Esophagus squamous epithelium (tissue), 5 donors: ENCODE measurements at regions not wholly inside any gene's neighbourhood (a gene's known extent, or its start where the extent isn't known, plus 50 kb on each side); places are given as distances from the start of the nearest gene placed in this dataset.

Experiments
- DNase-seq: peaks from one replicate; lab custom pipeline; 2025; lab: John Stamatoyannopoulos, UW
- H3K27ac ChIP-seq, 4 donors: fragments of 200-600 bp; sonication (generic); one replicate each; pipeline ENCODE4 v1.5.1; 2016 to 2019; ENCODE audit warnings: mild to moderate bottlenecking in 1 of 4
- H3K27me3 ChIP-seq, 4 donors: fragments of 200-600 bp; sonication (generic); 1 replicate in 3 of 4; 2 replicates in 1 of 4; pipeline versions ENCODE4 v1.5.1 to v1.6.0; 2017 to 2021; ENCODE audit warnings: antibody characterized with exemption in 1 of 4
- H3K36me3 ChIP-seq, 3 donors: fragments of 200-600 bp; sonication (generic); one replicate each; pipeline ENCODE4 v1.5.1; 2016 to 2019
- H3K4me1 ChIP-seq, 3 donors: fragments of 200-600 bp; sonication (generic); one replicate each; pipeline ENCODE4 v1.5.1; 2017 to 2019
- H3K4me3 ChIP-seq, 4 donors: fragments of 200-600 bp; sonication (generic); 1 replicate in 3 of 4; 2 replicates in 1 of 4; pipeline ENCODE4 v1.5.1; 2016 to 2019; ENCODE audit warnings: mild to moderate bottlenecking in 2 of 4, moderate library complexity in 1 of 4
- H3K9me3 ChIP-seq, 3 donors: fragments of 200-600 bp; sonication (generic); one replicate each; pipeline ENCODE4 v1.5.1; 2016 to 2019
- CTCF ChIP-seq, 6 experiments: fragments of 450-650 bp in 4 of 6; fragments of 200-600 bp in 2 of 6; sonication (generic) in 2 of 6; IDR thresholded peaks; one replicate each; pipeline ENCODE4 v1.5.1; 2016 to 2019; ENCODE audit warnings: antibody characterized with exemption in 6 of 6, mild to moderate bottlenecking in 4 of 6, moderate library complexity in 4 of 6
- POLR2A ChIP-seq, 4 donors: fragments of 450-650 bp; IDR thresholded peaks; one replicate each; pipeline ENCODE4 v1.6.1; 2017; ENCODE audit warnings: antibody characterized with exemption in 4 of 4, mild to moderate bottlenecking in 4 of 4, moderate library complexity in 3 of 4
- WGBS, 2 donors: methylation state at CpG; one replicate each; pipeline ENCODE4 v1.1.5; 2018; 5-methylcytosine and 5-hydroxymethylcytosine counted together
- intact Hi-C: fragments of 100-400 bp; cut with DNase I; formaldehyde crosslinking; loops from one replicate; pipeline ENCODE4 v1.15.0; 2022
- donor health status: DM: yes; HTN: yes; CAD: no.

- WGBS, 2 donors = 38 to 41% methylated on average over 4 of the region's 4 CpGs
- Histone ChIP-seq H3K36me3 (no peaks in the 10 kb centered on the region), H3K27me3 (no peaks in the 10 kb centered on the region), H3K4me1 (no peaks in the 10 kb centered on the region), H3K4me3 (no peak overlapping the region), H3K9me3 (no peaks in the 10 kb centered on the region), H3K27ac (no peak overlapping the region)
- no peak for TF ChIP-seq POLR2A (IDR thresholded peaks at IDR 0.05)
- TF ChIP-seq CTCF (IDR thresholded peaks at IDR 0.05) = no peak
- intact Hi-C loops = no loop called here
- no peak for DNase-seq
These were observed 1638.3 kb downstream of the MAT2B start for GRCh38 chr5:165143741-165144140.

DNA sequence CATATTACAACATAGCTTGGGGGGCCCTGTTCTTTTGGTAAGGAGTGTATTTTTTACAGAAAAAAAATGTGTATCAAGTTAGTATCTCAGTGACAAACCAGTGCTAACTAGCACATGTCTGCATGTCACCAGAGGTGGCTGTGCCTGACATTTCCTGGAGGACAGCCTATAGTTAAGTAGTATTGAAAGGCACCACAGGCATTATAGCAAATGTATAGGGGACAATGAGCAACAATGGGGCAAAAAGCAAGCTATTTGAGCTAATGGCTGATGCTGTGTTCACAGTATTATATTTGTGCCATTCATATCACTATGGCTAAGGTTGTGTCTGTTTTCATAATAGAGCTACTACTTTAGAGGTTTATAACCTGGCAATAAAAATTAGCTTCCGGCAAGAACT, 1644.0 kb downstream of the MAT2B start:
- Histone ChIP-seq H3K27me3 (no peaks in the 10 kb centered on the region), H3K27ac (no peak overlapping the region), H3K36me3 (no peaks in the 10 kb centered on the region), H3K4me3 (no peak overlapping the region), H3K9me3 (no peaks in the 10 kb centered on the region), H3K4me1 (no peaks in the 10 kb centered on the region)
- TF ChIP-seq CTCF (IDR thresholded peaks at IDR 0.05) = no peak
- no peak for TF ChIP-seq POLR2A (IDR thresholded peaks at IDR 0.05)
- intact Hi-C loops = no loop called here
- DNase-seq = no peak
- WGBS, 2 donors = 67 to 71% methylated on average over 1 of the region's 1 CpG

DNA sequence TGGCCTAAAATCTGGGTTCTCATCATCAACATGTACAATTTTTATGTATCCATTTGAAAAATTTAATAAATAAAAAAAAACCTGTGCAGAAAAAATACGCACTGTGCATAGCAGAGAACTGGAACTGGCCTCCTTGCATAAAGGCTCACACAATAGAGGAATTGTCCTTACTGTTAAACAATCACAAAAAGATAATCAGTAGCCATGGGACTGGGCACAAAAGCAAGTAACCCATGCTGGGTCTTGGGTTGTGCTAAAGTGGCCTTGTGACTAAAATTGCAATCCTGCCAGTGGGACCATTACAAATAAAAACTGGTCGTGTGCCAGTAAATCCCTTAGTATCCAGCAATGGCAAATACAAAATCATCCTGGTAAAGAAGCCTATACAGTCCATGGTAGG, 1646.6 kb downstream of the MAT2B start:
- no peaks in the 10 kb centered on the region for H3K27me3 ChIP-seq
- intact Hi-C loops = no loop called here
- no peak overlapping the region for H3K4me3 ChIP-seq
- H3K36me3 ChIP-seq = no peaks in the 10 kb centered on the region
- no peaks in the 10 kb centered on the region for H3K9me3 ChIP-seq
- H3K27ac ChIP-seq = no peak overlapping the region
- WGBS, 2 donors = 44 to 49% methylated on average over 2 of the region's 2 CpGs
- TF ChIP-seq POLR2A (IDR thresholded peaks at IDR 0.05) (no peak), CTCF (IDR thresholded peaks at IDR 0.05) (no peak)
- no peaks in the 10 kb centered on the region for H3K4me1 ChIP-seq
- DNase-seq = no peak

- no peaks in the 10 kb centered on the region for H3K27me3 ChIP-seq
- no peaks in the 10 kb centered on the region for H3K9me3 ChIP-seq
- H3K27ac ChIP-seq = no peak overlapping the region
- no peaks in the 10 kb centered on the region for H3K4me1 ChIP-seq
- no peak for TF ChIP-seq CTCF (IDR thresholded peaks at IDR 0.05)
- no peak for TF ChIP-seq POLR2A (IDR thresholded peaks at IDR 0.05)
- no peaks in the 10 kb centered on the region for H3K36me3 ChIP-seq
- no peak for DNase-seq
- intact Hi-C loops = no loop called here
- WGBS, 2 donors = 64 to 76% methylated on average over 1 of the region's 1 CpG
- H3K4me3 ChIP-seq = no peak overlapping the region
These were observed 1651.8 kb downstream of the MAT2B start for GRCh38 chr5:165157219-165157618.

DNA sequence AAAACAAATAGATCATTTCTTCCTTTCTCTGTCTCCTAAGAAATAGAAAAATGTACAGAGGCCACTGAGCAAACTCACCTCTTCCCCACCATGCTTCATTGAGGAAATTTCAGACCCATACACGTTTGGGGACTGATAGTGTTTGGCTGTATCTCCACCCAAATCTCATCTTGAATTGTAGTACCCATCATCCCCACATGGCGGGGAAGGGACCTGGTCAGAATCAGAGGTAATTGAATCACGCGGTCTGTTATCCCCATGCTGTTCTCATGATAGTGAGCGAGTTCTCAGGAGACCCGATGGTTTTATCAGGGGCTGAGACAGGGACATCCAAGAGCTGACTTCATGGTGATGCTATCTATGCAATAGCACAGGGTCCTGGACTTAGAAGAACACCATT, 1655.8 kb downstream of the MAT2B start:
- WGBS, 2 donors = 76 to 86% methylated on average over 3 to 6 of the region's 6 CpGs
- no peak overlapping the region for H3K27ac ChIP-seq

More for the DNA sequence above, 1655.8 kb downstream of the MAT2B start:
- Histone ChIP-seq H3K9me3 (no peaks in the 10 kb centered on the region), H3K27me3 (no peaks in the 10 kb centered on the region), H3K4me1 (no peaks in the 10 kb centered on the region), H3K36me3 (no peaks in the 10 kb centered on the region), H3K4me3 (no peak overlapping the region)
- intact Hi-C loops = no loop called here
- DNase-seq = no peak
- TF ChIP-seq CTCF (IDR thresholded peaks at IDR 0.05) = no peak
- no peak for TF ChIP-seq POLR2A (IDR thresholded peaks at IDR 0.05)
